WTC11 (cell line): ENCODE measurements at regions not wholly inside any gene's neighbourhood (a gene's known extent, or its start where the extent isn't known, plus 50 kb on each side); places are given as distances from the start of the nearest gene placed in this dataset.

Experiments
- ATAC-seq: fragments of 200-7000 bp; cut with Tn5 transposase; 2 replicates; pipeline ENCODE4 v1.10.0; 2021; ENCODE audit warnings: mild to moderate bottlenecking, moderate library complexity
- CTCF ChIA-PET: fragments of 300-600 bp; sonication (Branson Sonifier 250); formaldehyde crosslinking; loops from one replicate; lab custom pipeline; 2021; ENCODE audit warnings: antibody characterized with exemption; lab: Charles Lee
- POLR2A ChIA-PET: fragments of 350-600 bp; sonication (Branson Sonifier 250); formaldehyde crosslinking; loops from one replicate; lab custom pipeline; 2021; ENCODE audit warnings: antibody characterized with exemption; lab: Charles Lee
- DNase-seq: peaks from one replicate; pipeline ENCODE4 v3.0.0; 2021; ENCODE audit warnings: low spot score
- H3K27ac Mint-ChIP-seq: 2 replicates; pipeline ENCODE4 v1.8.0; 2021; ENCODE audit warnings: mixed read lengths
- H3K27me3 Mint-ChIP-seq: 2 replicates; pipeline ENCODE4 v1.8.0; 2021; ENCODE audit warnings: low read depth, mild to moderate bottlenecking, moderate library complexity, mixed read lengths
- H3K36me3 Mint-ChIP-seq: 2 replicates; pipeline ENCODE4 v1.8.0; 2021; ENCODE audit warnings: mixed read lengths
- H3K4me1 Mint-ChIP-seq: 2 replicates; pipeline ENCODE4 v1.8.0; 2022; ENCODE audit warnings: mixed read lengths
- H3K4me3 Mint-ChIP-seq: 2 replicates; pipeline ENCODE4 v1.8.0; 2021; ENCODE audit warnings: mild to moderate bottlenecking, moderate library complexity, mixed read lengths
- H3K9me3 Mint-ChIP-seq: 2 replicates; pipeline ENCODE4 v1.8.0; 2021; ENCODE audit warnings: mixed read lengths
- ARID4B ChIP-seq: sonication (generic); formaldehyde crosslinking; IDR thresholded peaks from 2 replicates; pipeline ENCODE4 v1.8.0; 2023; ENCODE audit warnings: missing genetic modification reagents, mild to moderate bottlenecking, borderline replicate concordance
- ATF3 ChIP-seq: sonication (generic); formaldehyde crosslinking; conservative IDR thresholded peaks from 2 replicates; pipeline ENCODE4 v1.8.1; 2022; ENCODE audit warnings: mild to moderate bottlenecking, missing genetic modification reagents
- CTCF ChIP-seq: fragments of 200-600 bp; IDR thresholded peaks from 2 replicates; pipeline ENCODE4 v1.8.0; 2022; ENCODE audit warnings: antibody characterized with exemption
- E2F5 ChIP-seq: sonication (generic); formaldehyde crosslinking; IDR thresholded peaks from 2 replicates; pipeline ENCODE4 v1.8.1; 2022; ENCODE audit warnings: mild to moderate bottlenecking, moderate library complexity, missing genetic modification reagents
- FOXK1 ChIP-seq: sonication (generic); formaldehyde crosslinking; IDR thresholded peaks from 2 replicates; pipeline ENCODE4 v1.8.0; 2022; ENCODE audit warnings: mild to moderate bottlenecking, moderate library complexity, missing genetic modification reagents
- HMGA2 ChIP-seq: fragments of 250-450 bp; sonication (Bioruptor Pico); IDR thresholded peaks from 2 replicates; pipeline ENCODE4 v1.4.0; 2021; ENCODE audit warnings: mild to moderate bottlenecking, moderate library complexity
- IRF1 ChIP-seq: sonication (generic); formaldehyde crosslinking; IDR thresholded peaks from 2 replicates; pipeline ENCODE4 v1.8.0; 2023; ENCODE audit warnings: missing genetic modification reagents
- MXD4 ChIP-seq: fragments of 250-450 bp; sonication (Bioruptor Pico); IDR thresholded peaks from 2 replicates; pipeline ENCODE4 v1.8.0; 2021; ENCODE audit warnings: mild to moderate bottlenecking, moderate library complexity, borderline replicate concordance
- NFYB ChIP-seq: sonication (generic); formaldehyde crosslinking; conservative IDR thresholded peaks from 2 replicates; pipeline ENCODE4 v1.8.0; 2022; ENCODE audit warnings: low read depth, missing genetic modification reagents
- OVOL2 ChIP-seq: fragments of 250-450 bp; sonication (Bioruptor Pico); IDR thresholded peaks from 2 replicates; pipeline ENCODE4 v1.9.0; 2021; ENCODE audit warnings: mild to moderate bottlenecking, borderline replicate concordance
- RELA ChIP-seq: sonication (generic); formaldehyde crosslinking; IDR thresholded peaks from 2 replicates; pipeline ENCODE4 v1.8.1; 2022; ENCODE audit warnings: missing genetic modification reagents, mild to moderate bottlenecking, borderline replicate concordance
- SMAD3 ChIP-seq: sonication (generic); formaldehyde crosslinking; IDR thresholded peaks from 2 replicates; pipeline ENCODE4 v1.8.0; 2022; ENCODE audit warnings: missing genetic modification reagents, mild to moderate bottlenecking, borderline replicate concordance
- TEAD4 ChIP-seq: sonication (generic); formaldehyde crosslinking; IDR thresholded peaks from 2 replicates; pipeline ENCODE4 v1.8.0; 2022; ENCODE audit warnings: mild to moderate bottlenecking, missing genetic modification reagents
- USF2 ChIP-seq: sonication (generic); formaldehyde crosslinking; IDR thresholded peaks from 2 replicates; pipeline ENCODE4 v1.8.1; 2023; ENCODE audit warnings: mild to moderate bottlenecking, missing genetic modification reagents, moderate library complexity
- ZBTB21 ChIP-seq: sonication (generic); formaldehyde crosslinking; IDR thresholded peaks from 2 replicates; pipeline ENCODE4 v1.8.1; 2023; ENCODE audit warnings: mild to moderate bottlenecking, missing genetic modification reagents, borderline replicate concordance
- ZNF219 ChIP-seq: sonication (generic); formaldehyde crosslinking; IDR thresholded peaks from 2 replicates; pipeline ENCODE4 v1.8.0; 2023; ENCODE audit warnings: missing genetic modification reagents, mild to moderate bottlenecking, borderline replicate concordance
- ZNF263 ChIP-seq: sonication (generic); formaldehyde crosslinking; IDR thresholded peaks from 2 replicates; pipeline ENCODE4 v1.8.1; 2022; ENCODE audit warnings: low read depth, mild to moderate bottlenecking, moderate library complexity, missing genetic modification reagents
- ZNF281 ChIP-seq: sonication (generic); formaldehyde crosslinking; IDR thresholded peaks from 2 replicates; pipeline ENCODE4 v1.8.0; 2023; ENCODE audit warnings: mild to moderate bottlenecking, missing genetic modification reagents
- ZNF317 ChIP-seq: sonication (generic); formaldehyde crosslinking; IDR thresholded peaks from 2 replicates; pipeline ENCODE4 v1.8.1; 2023; ENCODE audit warnings: low read depth, mild to moderate bottlenecking, moderate library complexity, missing genetic modification reagents, borderline replicate concordance
- ZNF396 ChIP-seq: fragments of 250-450 bp; sonication (Bioruptor Pico); IDR thresholded peaks from 2 replicates; pipeline ENCODE4 v1.8.0; 2021; ENCODE audit warnings: mild to moderate bottlenecking, moderate library complexity, borderline replicate concordance
- ZNF416 ChIP-seq: fragments of 250-450 bp; sonication (Bioruptor Pico); IDR thresholded peaks from 2 replicates; pipeline ENCODE4 v1.9.0; 2021; ENCODE audit warnings: mild to moderate bottlenecking, inconsistent platforms

- TF ChIP-seq CTCF (no peak), ZNF317 (CRISPR knock-in tag) (no peak), ZNF416 (CRISPR knock-in tag) (no peak)
Measured at GRCh38 chr6:156121973-156122372, 655.2 kb upstream of the ARID1B start (continued).

- Mint-ChIP-seq H3K36me3 (no peaks in the 10 kb centered on the region), H3K4me1 (no peaks in the 10 kb centered on the region), H3K4me3 (no peak overlapping the region), H3K9me3 (peaks cover 8% of the 10 kb centered on the region; the same call in 1 of the 2 replicates), H3K27me3 (no peaks in the 10 kb centered on the region), H3K27ac (no peak overlapping the region)
- POLR2A ChIA-PET = no interaction called here
- CTCF ChIA-PET = no interaction called here
- ATAC-seq = no peak
- TF ChIP-seq ARID4B (CRISPR knock-in tag) (no peak), FOXK1 (CRISPR knock-in tag) (no peak), ZNF396 (no peak), ZBTB21 (no peak), USF2 (CRISPR knock-in tag) (no peak), SMAD3 (CRISPR knock-in tag) (no peak), ZNF416 (CRISPR knock-in tag) (no peak)
- DNase-seq = no peak
Measured at GRCh38 chr6:156114541-156114940, 658.9 kb upstream of the NOX3 start.

GRCh38 chr6:156113631-156114030 lies 658.0 kb upstream of the NOX3 start:
- DNase-seq = no peak
- Mint-ChIP-seq H3K27me3 (no peaks in the 10 kb centered on the region), H3K27ac (no peak overlapping the region), H3K36me3 (no peaks in the 10 kb centered on the region), H3K4me3 (no peak overlapping the region), H3K9me3 (peaks cover 6% of the 10 kb centered on the region; the same call in 1 of the 2 replicates), H3K4me1 (no peaks in the 10 kb centered on the region)
- no peak for TF ChIP-seq ZNF281 (CRISPR knock-in tag)
- no peak for TF ChIP-seq ZNF396
- TF ChIP-seq E2F5 (CRISPR knock-in tag) = no peak
- TF ChIP-seq ATF3 (CRISPR knock-in tag) = no peak
- no peak for TF ChIP-seq MXD4 (CRISPR knock-in tag)
- TF ChIP-seq RELA (CRISPR knock-in tag) = no peak
- TF ChIP-seq ZNF263 = no peak
- no peak for TF ChIP-seq ZNF219
- no peak for TF ChIP-seq OVOL2 (CRISPR knock-in tag)
- TF ChIP-seq HMGA2 (CRISPR knock-in tag) = no peak
- TF ChIP-seq IRF1 = no peak
- TF ChIP-seq NFYB (CRISPR knock-in tag) = no peak
- no peak for TF ChIP-seq TEAD4 (CRISPR knock-in tag)
- TF ChIP-seq ZNF317 (CRISPR knock-in tag) = no peak
- CTCF ChIA-PET = no interaction called here
- POLR2A ChIA-PET = no interaction called here
- ATAC-seq = no peak
